ENCODE measurements at regions not wholly inside any gene's neighbourhood (a gene's known extent, or its start where the extent isn't known, plus 50 kb on each side); places are given as distances from the start of the nearest gene placed in this dataset.

GRCh38 chr5:82820188-82820587 lies 257.0 kb downstream of the TMEM167A start:
- Histone ChIP-seq H3K27me3 (ENCODE audit: control insufficient read depth, insufficient read depth, low read length) (no peaks in the 10 kb centered on the region), H3K79me2 (no peaks in the 10 kb centered on the region), H3K4me3 (ENCODE audit: low read depth, low read length) (no peak overlapping the region), H3K9me3 (ENCODE audit: control insufficient read depth, low read length) (no peaks in the 10 kb centered on the region), H3K36me3 (ENCODE audit: control insufficient read depth, insufficient read depth, low read length) (no peaks in the 10 kb centered on the region), H2AFZ (no peak overlapping the region), H3K4me2 (ENCODE audit: low read length) (no peak overlapping the region), H3K27ac (no peak overlapping the region), H3K4me1 (no peaks in the 10 kb centered on the region), H3K9ac (no peak overlapping the region)
- TF ChIP-seq CTCF (IDR thresholded peaks at IDR 0.05): no peak

GRCh38 chr5:82817897-82818676 lies 259.1 kb downstream of the TMEM167A start:
- Histone ChIP-seq H2AFZ (no peak overlapping the region), H3K27ac (no peak overlapping the region), H3K27me3 (ENCODE audit: control insufficient read depth, insufficient read depth, low read length) (no peaks in the 10 kb centered on the region), H3K9ac (no peak overlapping the region), H3K36me3 (ENCODE audit: control insufficient read depth, insufficient read depth, low read length) (no peaks in the 10 kb centered on the region), H3K4me1 (no peaks in the 10 kb centered on the region), H3K9me3 (ENCODE audit: control insufficient read depth, low read length) (no peaks in the 10 kb centered on the region), H3K4me2 (ENCODE audit: low read length) (no peak overlapping the region), H3K79me2 (no peaks in the 10 kb centered on the region), H3K4me3 (ENCODE audit: low read depth, low read length) (no peak overlapping the region)
- TF ChIP-seq CTCF (IDR thresholded peaks at IDR 0.05): no peak

DNA sequence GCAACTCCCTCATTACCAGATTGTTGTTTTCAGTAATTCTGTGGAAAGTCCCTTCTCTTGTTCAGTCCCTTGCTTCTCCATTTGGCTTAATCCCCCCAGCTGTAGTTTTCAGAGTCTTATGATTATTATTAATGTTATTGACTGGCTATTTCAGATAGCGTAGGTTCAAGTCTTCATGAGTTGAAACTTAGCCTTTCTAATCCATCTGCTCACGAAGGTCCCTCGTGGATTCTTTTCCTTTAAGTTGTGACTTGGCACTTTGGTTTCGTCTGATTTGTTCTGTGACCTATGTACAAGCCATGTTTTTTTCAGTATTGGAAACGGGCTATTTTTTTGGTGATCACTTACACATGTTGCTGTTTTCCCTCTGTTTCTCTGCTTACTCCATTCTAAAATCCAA lies 260.3 kb downstream of the TMEM167A start:
- no peak overlapping the region for H3K27ac ChIP-seq
- no peak for TF ChIP-seq CTCF (IDR thresholded peaks at IDR 0.05)
- no peaks in the 10 kb centered on the region for H3K9me3 ChIP-seq (ENCODE audit: control insufficient read depth, low read length)
- H3K9ac ChIP-seq: no peak overlapping the region
- no peaks in the 10 kb centered on the region for H3K4me1 ChIP-seq
- H2AFZ ChIP-seq: no peak overlapping the region
- no peaks in the 10 kb centered on the region for H3K27me3 ChIP-seq (ENCODE audit: control insufficient read depth, insufficient read depth, low read length)
- no peaks in the 10 kb centered on the region for H3K36me3 ChIP-seq (ENCODE audit: control insufficient read depth, insufficient read depth, low read length)
- H3K4me3 ChIP-seq (ENCODE audit: low read depth, low read length): no peak overlapping the region
- no peak overlapping the region for H3K4me2 ChIP-seq (ENCODE audit: low read length)
- no peaks in the 10 kb centered on the region for H3K79me2 ChIP-seq

- H3K9ac ChIP-seq: no peak overlapping the region
Measured at GRCh38 chr5:82815871-82816270, 261.3 kb downstream of the TMEM167A start.

More at GRCh38 chr5:82815871-82816270, 261.3 kb downstream of the TMEM167A start:
- Histone ChIP-seq H3K79me2 (no peaks in the 10 kb centered on the region), H3K4me1 (no peaks in the 10 kb centered on the region), H3K27ac (no peak overlapping the region), H3K4me2 (ENCODE audit: low read length) (no peak overlapping the region), H3K4me3 (ENCODE audit: low read depth, low read length) (no peak overlapping the region), H2AFZ (no peak overlapping the region), H3K36me3 (ENCODE audit: control insufficient read depth, insufficient read depth, low read length) (no peaks in the 10 kb centered on the region), H3K9me3 (ENCODE audit: control insufficient read depth, low read length) (no peaks in the 10 kb centered on the region), H3K27me3 (ENCODE audit: control insufficient read depth, insufficient read depth, low read length) (no peaks in the 10 kb centered on the region)
- no peak for TF ChIP-seq CTCF (IDR thresholded peaks at IDR 0.05)

All from parathyroid adenoma (tissue), 2 donors.